ENCODE measurements at regions not wholly inside any gene's neighbourhood (a gene's known extent, or its start where the extent isn't known, plus 50 kb on each side); places are given as distances from the start of the nearest gene placed in this dataset.

DNA sequence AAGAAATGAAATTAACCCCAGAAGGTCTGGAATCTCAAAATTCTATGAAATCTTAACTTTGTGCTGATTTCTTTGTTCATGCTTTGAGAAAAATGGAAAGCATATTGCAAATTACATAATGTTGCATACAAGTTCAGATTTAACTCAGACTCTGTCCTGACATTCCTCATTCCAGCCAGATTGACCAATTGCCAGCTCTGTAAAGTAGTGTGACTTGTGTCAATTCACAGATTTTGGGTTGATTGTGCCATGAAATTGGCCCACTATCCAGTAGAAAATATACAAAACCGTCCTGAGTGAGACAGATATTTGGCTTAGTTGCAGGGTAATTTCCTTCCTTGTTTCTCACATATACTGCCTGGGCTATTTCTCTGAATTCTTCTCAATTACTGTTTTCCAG lies 1312.6 kb downstream of the ROBO1 start:
- H3K27ac ChIP-seq, result no peak overlapping the region
- H3K4me1 ChIP-seq, result no peaks in the 10 kb centered on the region
- 13 to 59% (median 25%) methylated on average over 1 of the region's 1 CpG for WGBS, 5 donors
- intact Hi-C loops (cut with DNase I; ENCODE audit: low total_unique reads), result no loop called here
- H3K9me3 ChIP-seq, result peaks cover 0 to 8% (median 0%) of the 10 kb centered on the region in 8 donors
- TF ChIP-seq, protein P1, sequence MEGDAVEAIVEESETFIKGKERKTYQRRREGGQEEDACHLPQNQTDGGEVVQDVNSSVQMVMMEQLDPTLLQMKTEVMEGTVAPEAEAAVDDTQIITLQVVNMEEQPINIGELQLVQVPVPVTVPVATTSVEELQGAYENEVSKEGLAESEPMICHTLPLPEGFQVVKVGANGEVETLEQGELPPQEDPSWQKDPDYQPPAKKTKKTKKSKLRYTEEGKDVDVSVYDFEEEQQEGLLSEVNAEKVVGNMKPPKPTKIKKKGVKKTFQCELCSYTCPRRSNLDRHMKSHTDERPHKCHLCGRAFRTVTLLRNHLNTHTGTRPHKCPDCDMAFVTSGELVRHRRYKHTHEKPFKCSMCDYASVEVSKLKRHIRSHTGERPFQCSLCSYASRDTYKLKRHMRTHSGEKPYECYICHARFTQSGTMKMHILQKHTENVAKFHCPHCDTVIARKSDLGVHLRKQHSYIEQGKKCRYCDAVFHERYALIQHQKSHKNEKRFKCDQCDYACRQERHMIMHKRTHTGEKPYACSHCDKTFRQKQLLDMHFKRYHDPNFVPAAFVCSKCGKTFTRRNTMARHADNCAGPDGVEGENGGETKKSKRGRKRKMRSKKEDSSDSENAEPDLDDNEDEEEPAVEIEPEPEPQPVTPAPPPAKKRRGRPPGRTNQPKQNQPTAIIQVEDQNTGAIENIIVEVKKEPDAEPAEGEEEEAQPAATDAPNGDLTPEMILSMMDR (IDR thresholded peaks at IDR 0.05 in 8 of 11, conservative IDR thresholded peaks at IDR 0.05 in 3 of 11), result no peak
- TF ChIP-seq POLR2AphosphoS5 (IDR thresholded peaks at IDR 0.05), result no peak
- no peak for TF ChIP-seq POLR2A (IDR thresholded peaks at IDR 0.05)
- DNase-seq, result no peak
- H3K36me3 ChIP-seq, result no peaks in the 10 kb centered on the region
- no peaks in the 10 kb centered on the region for H3K27me3 ChIP-seq (replicated peaks in 1 of 7)
- no peak overlapping the region for H3K4me3 ChIP-seq

DNA sequence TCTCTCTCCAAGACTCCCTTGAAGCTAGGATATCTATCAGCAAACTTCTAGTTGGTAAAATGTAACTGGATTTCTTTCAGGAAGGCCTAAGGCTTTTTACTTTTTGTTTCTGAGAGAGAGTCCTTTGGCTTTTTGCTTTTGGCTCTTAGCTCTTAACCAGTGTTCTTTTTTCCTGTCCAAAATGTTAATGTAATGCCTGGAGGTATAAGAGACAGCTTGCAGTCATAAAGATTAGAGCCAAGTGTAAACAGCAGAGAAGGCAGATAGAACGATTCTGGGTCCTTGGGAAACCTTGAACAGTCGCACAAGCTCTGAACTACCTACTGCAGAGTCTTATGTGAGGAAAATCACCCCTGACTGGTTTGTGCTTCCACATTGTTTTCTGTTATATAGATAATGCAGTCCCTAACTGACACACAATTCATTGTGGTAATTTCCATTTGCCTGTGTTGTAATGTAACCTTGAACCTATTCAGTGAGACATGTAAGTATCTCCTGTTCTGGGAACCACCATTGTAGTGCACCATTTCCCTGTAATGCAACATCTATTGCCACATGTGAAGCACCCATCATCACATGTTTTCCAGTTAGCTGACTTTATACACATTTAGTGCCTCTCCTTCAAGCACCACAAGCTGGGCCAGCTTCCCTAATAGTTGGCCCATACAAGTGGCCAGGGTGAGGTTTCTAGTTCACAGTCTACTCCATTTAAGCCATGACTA lies 1311.9 kb downstream of the ROBO1 start:
- no peak overlapping the region for H3K27ac ChIP-seq
- no peak for DNase-seq
- WGBS, 5 donors, result 54 to 77% (median 60%) methylated on average over 2 of the region's 2 CpGs
- TF ChIP-seq POLR2AphosphoS5 (IDR thresholded peaks at IDR 0.05) (no peak), POLR2A (IDR thresholded peaks at IDR 0.05) (no peak)
- TF ChIP-seq, protein P1 (IDR thresholded peaks at IDR 0.05 in 8 of 11, conservative IDR thresholded peaks at IDR 0.05 in 3 of 11), result no peak
- no peaks in the 10 kb centered on the region for H3K36me3 ChIP-seq
- no peaks in the 10 kb centered on the region for H3K27me3 ChIP-seq (replicated peaks in 1 of 7)
- no peaks in the 10 kb centered on the region for H3K4me1 ChIP-seq
- peaks cover 0 to 9% (median 2%) of the 10 kb centered on the region in 8 donors for H3K9me3 ChIP-seq
- intact Hi-C loops (cut with DNase I; ENCODE audit: low total_unique reads), result no loop called here
- no peak overlapping the region for H3K4me3 ChIP-seq

DNA sequence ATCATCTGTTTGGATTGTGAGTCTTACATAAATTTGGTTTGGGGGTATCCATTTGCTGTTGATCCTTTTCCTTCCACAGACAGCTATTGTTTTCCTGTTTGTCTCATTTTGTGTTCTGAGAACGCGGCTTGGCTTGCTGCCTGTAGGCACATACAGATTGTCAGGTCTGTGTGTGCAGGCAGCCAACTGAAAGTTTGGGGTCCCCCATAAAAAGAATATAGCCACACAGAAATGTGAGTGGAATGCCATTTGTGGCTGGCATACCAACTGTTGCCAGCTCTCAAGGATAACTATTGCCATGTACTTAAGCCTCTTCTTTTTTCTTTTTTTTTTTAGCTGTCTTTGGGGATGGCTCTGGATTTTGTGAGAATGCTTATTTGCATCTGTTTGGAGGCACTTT lies 1308.0 kb downstream of the ROBO1 start:
- WGBS, 5 donors, result 71 to 91% (median 80%) methylated on average over 2 of the region's 2 CpGs
- no peaks in the 10 kb centered on the region for H3K36me3 ChIP-seq
- peaks cover 0 to 42% (median 27%) of the 10 kb centered on the region in 8 donors for H3K9me3 ChIP-seq
- H3K27me3 ChIP-seq (replicated peaks in 1 of 7), result no peaks in the 10 kb centered on the region
- TF ChIP-seq, protein P1 (IDR thresholded peaks at IDR 0.05 in 8 of 11, conservative IDR thresholded peaks at IDR 0.05 in 3 of 11), result no peak
- TF ChIP-seq POLR2A (IDR thresholded peaks at IDR 0.05), result no peak
- TF ChIP-seq POLR2AphosphoS5 (IDR thresholded peaks at IDR 0.05), result no peak
- no peak for DNase-seq
- no peak overlapping the region for H3K4me3 ChIP-seq
- intact Hi-C loops (cut with DNase I; ENCODE audit: low total_unique reads), result no loop called here
- no peak overlapping the region for H3K27ac ChIP-seq
- H3K4me1 ChIP-seq, result no peaks in the 10 kb centered on the region

DNA sequence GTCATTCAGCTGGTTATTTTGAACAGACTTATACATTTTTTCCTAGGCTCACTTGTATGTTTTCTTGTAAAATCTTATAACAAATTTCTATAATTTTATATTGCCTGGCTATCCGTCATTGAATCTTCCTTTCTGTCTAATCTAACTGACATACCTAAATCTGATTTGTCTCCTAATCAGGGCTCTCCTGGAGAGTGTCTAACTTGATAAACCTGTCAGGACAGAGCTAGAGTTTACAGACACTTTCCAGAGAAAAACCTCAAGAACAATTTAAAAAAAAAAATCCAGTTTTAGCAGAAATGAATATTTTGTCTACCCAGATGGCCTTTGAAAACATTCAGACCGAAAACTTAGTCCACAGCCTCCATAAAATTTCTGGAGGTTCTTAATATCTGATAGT lies 1305.8 kb downstream of the ROBO1 start:
- no peak for DNase-seq
- Histone ChIP-seq H3K4me1 (no peaks in the 10 kb centered on the region), H3K27me3 (replicated peaks in 1 of 7) (no peaks in the 10 kb centered on the region), H3K9me3 (peaks cover 0 to 47% (median 32%) of the 10 kb centered on the region in 8 donors), H3K36me3 (no peaks in the 10 kb centered on the region), H3K4me3 (no peak overlapping the region), H3K27ac (no peak overlapping the region)
- WGBS, 5 donors, result 0 to 88% (median 47%) methylated on average over 2 of the region's 2 CpGs
- intact Hi-C loops (cut with DNase I; ENCODE audit: low total_unique reads), result no loop called here
- TF ChIP-seq POLR2A (IDR thresholded peaks at IDR 0.05), result no peak
- TF ChIP-seq, protein P1 (IDR thresholded peaks at IDR 0.05 in 8 of 11, conservative IDR thresholded peaks at IDR 0.05 in 3 of 11), result no peak
- no peak for TF ChIP-seq POLR2AphosphoS5 (IDR thresholded peaks at IDR 0.05)
